ENCODE measurements at regions not wholly inside any gene's neighbourhood (a gene's known extent, or its start where the extent isn't known, plus 50 kb on each side); places are given as distances from the start of the nearest gene placed in this dataset.

DNA sequence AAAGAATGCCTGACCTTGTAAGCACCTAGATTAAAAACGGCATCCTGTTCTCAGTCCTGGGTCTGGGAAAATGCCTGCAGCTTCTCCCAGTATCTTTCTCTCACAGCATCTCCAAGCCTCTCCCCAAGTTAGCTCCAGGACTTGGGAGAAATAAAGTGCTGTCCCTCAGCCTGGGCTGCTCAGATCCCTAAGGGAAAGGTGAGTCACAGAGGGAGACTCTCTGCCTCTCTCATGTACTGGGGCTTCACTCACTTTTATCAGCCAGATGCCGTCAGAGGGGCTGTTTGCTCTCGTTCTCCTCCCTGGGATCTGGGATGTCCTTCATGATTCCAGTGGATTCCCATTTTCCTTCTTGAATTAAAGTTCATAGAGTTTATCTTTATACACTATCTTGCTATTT lies 293.6 kb downstream of the COL12A1 start:
- Histone ChIP-seq H3K4me1 (ENCODE audit: control insufficient read depth, low read length) (no peaks in the 10 kb centered on the region), H3K36me3 (ENCODE audit: control insufficient read depth, low read length) (no peaks in the 10 kb centered on the region), H3K4me2 (ENCODE audit: low read length) (no peak overlapping the region), H3K79me2 (ENCODE audit: control insufficient read depth, low read length) (no peaks in the 10 kb centered on the region), H3K9me3 (ENCODE audit: control insufficient read depth, insufficient read depth, low read length) (no peaks in the 10 kb centered on the region), H3K9me2 (replicated peaks; ENCODE audit: control insufficient read depth, low read length) (no peaks in the 10 kb centered on the region), H3F3A (ENCODE audit: control insufficient read depth, insufficient read depth) (no peaks in the 10 kb centered on the region), H3K27ac (ENCODE audit: low read depth, low read length) (no peak overlapping the region), H3K27me3 (ENCODE audit: control insufficient read depth, low read length) (no peaks in the 10 kb centered on the region), H3K4me3 (ENCODE audit: low read length) (no peak overlapping the region), H4K20me1 (ENCODE audit: control insufficient read depth, insufficient read depth, low read depth, low read length) (no peaks in the 10 kb centered on the region)
- TF ChIP-seq, protein P1, sequence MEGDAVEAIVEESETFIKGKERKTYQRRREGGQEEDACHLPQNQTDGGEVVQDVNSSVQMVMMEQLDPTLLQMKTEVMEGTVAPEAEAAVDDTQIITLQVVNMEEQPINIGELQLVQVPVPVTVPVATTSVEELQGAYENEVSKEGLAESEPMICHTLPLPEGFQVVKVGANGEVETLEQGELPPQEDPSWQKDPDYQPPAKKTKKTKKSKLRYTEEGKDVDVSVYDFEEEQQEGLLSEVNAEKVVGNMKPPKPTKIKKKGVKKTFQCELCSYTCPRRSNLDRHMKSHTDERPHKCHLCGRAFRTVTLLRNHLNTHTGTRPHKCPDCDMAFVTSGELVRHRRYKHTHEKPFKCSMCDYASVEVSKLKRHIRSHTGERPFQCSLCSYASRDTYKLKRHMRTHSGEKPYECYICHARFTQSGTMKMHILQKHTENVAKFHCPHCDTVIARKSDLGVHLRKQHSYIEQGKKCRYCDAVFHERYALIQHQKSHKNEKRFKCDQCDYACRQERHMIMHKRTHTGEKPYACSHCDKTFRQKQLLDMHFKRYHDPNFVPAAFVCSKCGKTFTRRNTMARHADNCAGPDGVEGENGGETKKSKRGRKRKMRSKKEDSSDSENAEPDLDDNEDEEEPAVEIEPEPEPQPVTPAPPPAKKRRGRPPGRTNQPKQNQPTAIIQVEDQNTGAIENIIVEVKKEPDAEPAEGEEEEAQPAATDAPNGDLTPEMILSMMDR (IDR thresholded peaks at IDR 0.05; ENCODE audit: low read depth, low read length, poor library complexity, severe bottlenecking): no peak
- no peak for TF ChIP-seq EZH2phosphoT487 (IDR thresholded peaks at IDR 0.05; ENCODE audit: borderline replicate concordance, low read length)

DNA sequence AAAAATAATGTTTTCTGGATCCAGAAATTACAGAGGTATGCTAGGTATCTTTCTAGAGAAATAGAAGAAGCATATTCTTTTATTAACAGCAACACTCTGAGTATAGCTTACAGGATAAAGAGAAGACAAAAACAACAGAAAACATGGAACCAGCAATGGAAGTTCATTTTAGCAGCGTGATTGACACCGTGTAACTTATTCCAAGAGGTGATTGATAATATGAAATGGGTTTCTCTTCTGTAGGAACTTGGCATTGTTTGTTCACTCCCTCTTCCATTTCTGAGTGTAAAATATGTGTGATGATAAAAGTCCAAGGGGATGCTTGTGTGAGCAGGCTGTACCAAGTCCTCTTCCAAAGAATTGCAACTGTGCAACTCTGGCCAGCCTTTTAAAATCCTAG lies 303.0 kb downstream of the COL12A1 start:
- Histone ChIP-seq H3K9me3 (ENCODE audit: control insufficient read depth, insufficient read depth, low read length) (no peaks in the 10 kb centered on the region), H3K4me3 (ENCODE audit: low read length) (no peak overlapping the region), H3K9me2 (replicated peaks; ENCODE audit: control insufficient read depth, low read length) (no peaks in the 10 kb centered on the region), H3F3A (ENCODE audit: control insufficient read depth, insufficient read depth) (no peaks in the 10 kb centered on the region), H3K36me3 (ENCODE audit: control insufficient read depth, low read length) (no peaks in the 10 kb centered on the region), H3K27ac (ENCODE audit: low read depth, low read length) (no peak overlapping the region), H4K20me1 (ENCODE audit: control insufficient read depth, insufficient read depth, low read depth, low read length) (no peaks in the 10 kb centered on the region), H3K27me3 (ENCODE audit: control insufficient read depth, low read length) (no peaks in the 10 kb centered on the region), H3K4me1 (ENCODE audit: control insufficient read depth, low read length) (no peaks in the 10 kb centered on the region), H3K4me2 (ENCODE audit: low read length) (no peak overlapping the region), H3K79me2 (ENCODE audit: control insufficient read depth, low read length) (no peaks in the 10 kb centered on the region)
- TF ChIP-seq, protein P1 (IDR thresholded peaks at IDR 0.05; ENCODE audit: low read depth, low read length, poor library complexity, severe bottlenecking): no peak
- TF ChIP-seq EZH2phosphoT487 (IDR thresholded peaks at IDR 0.05; ENCODE audit: borderline replicate concordance, low read length): no peak

DNA sequence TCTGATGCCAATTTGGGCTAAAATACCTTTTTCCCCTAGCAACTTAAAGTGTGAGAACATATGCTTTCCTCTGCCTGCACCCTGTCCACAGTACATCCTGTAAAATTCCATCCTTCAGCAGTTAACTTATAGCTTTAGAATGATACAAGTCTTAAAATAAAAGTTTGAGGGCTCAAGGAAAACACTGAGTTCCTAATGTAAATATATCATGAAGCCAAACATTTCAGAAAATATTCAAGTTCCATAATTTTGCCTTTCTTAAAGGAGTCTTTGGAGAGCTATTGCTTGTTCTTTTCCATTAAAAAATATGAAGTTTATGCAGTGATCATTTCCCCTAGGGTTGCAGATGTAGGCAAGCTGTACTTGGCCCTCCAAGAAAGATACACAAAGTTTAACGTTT lies 303.8 kb downstream of the COL12A1 start:
- Histone ChIP-seq H3K9me3 (ENCODE audit: control insufficient read depth, insufficient read depth, low read length) (no peaks in the 10 kb centered on the region), H3K36me3 (ENCODE audit: control insufficient read depth, low read length) (no peaks in the 10 kb centered on the region), H3K4me1 (ENCODE audit: control insufficient read depth, low read length) (no peaks in the 10 kb centered on the region), H4K20me1 (ENCODE audit: control insufficient read depth, insufficient read depth, low read depth, low read length) (no peaks in the 10 kb centered on the region), H3K4me2 (ENCODE audit: low read length) (no peak overlapping the region), H3F3A (ENCODE audit: control insufficient read depth, insufficient read depth) (no peaks in the 10 kb centered on the region), H3K9me2 (replicated peaks; ENCODE audit: control insufficient read depth, low read length) (no peaks in the 10 kb centered on the region), H3K27ac (ENCODE audit: low read depth, low read length) (no peak overlapping the region), H3K4me3 (ENCODE audit: low read length) (no peak overlapping the region), H3K27me3 (ENCODE audit: control insufficient read depth, low read length) (no peaks in the 10 kb centered on the region), H3K79me2 (ENCODE audit: control insufficient read depth, low read length) (no peaks in the 10 kb centered on the region)
- no peak for TF ChIP-seq EZH2phosphoT487 (IDR thresholded peaks at IDR 0.05; ENCODE audit: borderline replicate concordance, low read length)
- TF ChIP-seq, protein P1 (IDR thresholded peaks at IDR 0.05; ENCODE audit: low read depth, low read length, poor library complexity, severe bottlenecking): no peak

GRCh38 chr6:74901576-74901975 lies 304.3 kb downstream of the COL12A1 start:
- H3K36me3 ChIP-seq (ENCODE audit: control insufficient read depth, low read length): no peaks in the 10 kb centered on the region
- H3K27me3 ChIP-seq (ENCODE audit: control insufficient read depth, low read length): no peaks in the 10 kb centered on the region
- no peaks in the 10 kb centered on the region for H4K20me1 ChIP-seq (ENCODE audit: control insufficient read depth, insufficient read depth, low read depth, low read length)
- TF ChIP-seq, protein P1 (IDR thresholded peaks at IDR 0.05; ENCODE audit: low read depth, low read length, poor library complexity, severe bottlenecking): no peak
- no peak for TF ChIP-seq EZH2phosphoT487 (IDR thresholded peaks at IDR 0.05; ENCODE audit: borderline replicate concordance, low read length)
- no peaks in the 10 kb centered on the region for H3F3A ChIP-seq (ENCODE audit: control insufficient read depth, insufficient read depth)
- H3K27ac ChIP-seq (ENCODE audit: low read depth, low read length): no peak overlapping the region
- no peaks in the 10 kb centered on the region for H3K9me3 ChIP-seq (ENCODE audit: control insufficient read depth, insufficient read depth, low read length)
- H3K4me3 ChIP-seq (ENCODE audit: low read length): no peak overlapping the region
- no peak overlapping the region for H3K4me2 ChIP-seq (ENCODE audit: low read length)
- no peaks in the 10 kb centered on the region for H3K9me2 ChIP-seq (replicated peaks; ENCODE audit: control insufficient read depth, low read length)
- H3K79me2 ChIP-seq (ENCODE audit: control insufficient read depth, low read length): no peaks in the 10 kb centered on the region
- no peaks in the 10 kb centered on the region for H3K4me1 ChIP-seq (ENCODE audit: control insufficient read depth, low read length)
